Smooth muscle cell of the brain vasculature (primary cell): ENCODE measurements at regions not wholly inside any gene's neighbourhood (a gene's known extent, or its start where the extent isn't known, plus 50 kb on each side); places are given as distances from the start of the nearest gene placed in this dataset.

ENCODE experiments used
- DNase-seq: peaks from one replicate; pipeline ENCODE4 v3.0.0-alpha.2; 2012; ENCODE audit warnings: low read depth, low spot score

- no peak for DNase-seq
Observed at GRCh38 chr2:19748711-19749506, 152.9 kb downstream of the TTC32 start.

- no peak for DNase-seq
Observed at GRCh38 chr2:19748073-19748375, 153.8 kb downstream of the TTC32 start.

DNA sequence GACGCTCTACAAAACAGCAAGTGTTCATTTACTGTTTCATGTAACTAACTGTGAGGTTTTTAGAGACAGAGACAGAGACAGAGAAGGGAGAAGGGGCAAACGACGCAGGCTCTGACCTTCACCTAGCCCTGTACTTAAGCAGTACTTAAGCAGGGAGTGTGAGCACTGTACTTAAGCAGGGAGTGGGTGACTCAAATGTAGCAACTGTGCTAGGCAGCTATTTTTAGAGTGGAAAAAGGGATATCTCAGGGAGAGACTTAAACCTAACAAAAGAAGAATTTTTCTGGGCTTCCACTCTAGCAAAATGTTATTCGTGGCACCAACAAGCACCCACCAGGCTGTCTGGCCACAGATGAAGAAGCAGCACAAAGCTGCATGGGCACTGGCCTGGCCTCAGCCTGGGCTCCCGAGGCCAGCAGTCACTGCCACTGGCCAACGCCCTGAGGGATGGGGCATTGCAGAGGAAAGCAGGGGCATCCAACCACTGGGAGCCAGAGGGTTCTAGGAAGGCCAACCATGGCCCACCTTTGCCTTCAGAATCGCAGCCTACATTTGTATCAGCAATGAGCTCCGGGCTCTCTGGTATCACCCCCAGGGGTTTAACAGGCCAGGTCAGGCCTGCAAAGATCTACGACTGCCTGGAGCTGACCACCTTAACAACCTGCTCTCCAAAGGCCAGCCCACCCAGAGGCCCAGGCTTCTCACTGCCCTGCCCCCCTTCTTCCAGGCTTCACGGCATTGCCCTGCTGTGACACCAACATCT lies 154.3 kb downstream of the TTC32 start:
- DNase-seq, result no peak

DNA sequence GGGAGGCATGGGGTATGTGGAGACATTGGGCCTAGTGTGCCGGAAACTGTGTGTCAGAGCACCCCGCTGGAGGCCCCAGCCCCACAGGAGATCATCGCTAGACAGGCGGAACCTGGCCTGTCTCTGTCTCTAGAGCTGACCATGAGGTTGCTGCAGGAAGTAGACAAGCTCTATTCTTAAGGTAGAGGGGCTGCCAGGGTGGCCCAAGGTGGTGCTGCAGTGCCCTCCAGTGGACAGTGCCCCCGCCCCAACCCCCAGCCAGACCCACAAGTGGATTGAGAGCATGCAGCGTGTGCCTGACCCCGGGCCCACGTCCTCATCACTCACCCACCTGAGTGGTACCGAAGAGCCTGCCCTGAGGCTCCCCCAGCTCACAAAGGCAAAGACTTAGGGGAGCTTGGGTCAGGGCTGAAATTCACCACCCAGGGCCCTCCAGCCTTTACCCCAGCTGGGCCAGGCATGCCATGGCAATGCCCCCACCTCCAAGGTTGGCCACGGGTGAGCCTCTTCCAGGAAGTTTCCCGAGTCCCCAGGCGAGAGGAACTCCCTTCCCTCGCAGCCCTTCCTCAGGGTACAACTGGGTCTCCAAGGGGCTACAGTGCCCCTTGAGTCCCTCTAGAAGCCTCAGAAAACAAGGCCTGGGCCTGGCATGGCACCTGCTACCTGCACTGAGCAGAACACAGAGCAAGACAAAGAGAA lies 155.0 kb downstream of the TTC32 start:
- DNase-seq, result no peak

DNA sequence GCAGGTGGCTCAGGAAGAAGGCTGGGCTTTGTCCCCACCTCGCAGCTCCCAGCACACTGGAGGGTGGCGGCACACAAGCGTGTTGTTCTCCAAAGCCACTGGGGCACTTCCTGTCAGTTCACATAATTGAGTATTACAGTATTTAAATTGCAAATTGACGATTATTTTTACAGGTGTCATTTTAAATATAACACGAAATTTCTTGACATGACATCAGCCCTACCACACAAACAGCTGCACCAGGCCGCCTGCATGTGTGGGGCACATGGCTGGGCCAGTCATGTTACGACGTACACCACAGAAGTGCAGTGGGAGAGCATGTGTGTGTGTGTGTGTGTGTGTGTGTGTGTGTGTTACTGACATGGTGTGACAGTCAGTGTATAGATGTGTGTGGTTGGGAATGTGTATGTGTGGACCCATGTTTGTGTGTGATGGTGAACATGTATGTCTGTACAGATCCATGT lies 155.6 kb downstream of the TTC32 start:
- DNase-seq, result no peak

GRCh38 chr2:19745318-19746136 lies 156.3 kb downstream of the TTC32 start:
- no peak for DNase-seq

- no peak for DNase-seq
Observed at GRCh38 chr2:19744456-19745199, 157.2 kb downstream of the TTC32 start.

DNA sequence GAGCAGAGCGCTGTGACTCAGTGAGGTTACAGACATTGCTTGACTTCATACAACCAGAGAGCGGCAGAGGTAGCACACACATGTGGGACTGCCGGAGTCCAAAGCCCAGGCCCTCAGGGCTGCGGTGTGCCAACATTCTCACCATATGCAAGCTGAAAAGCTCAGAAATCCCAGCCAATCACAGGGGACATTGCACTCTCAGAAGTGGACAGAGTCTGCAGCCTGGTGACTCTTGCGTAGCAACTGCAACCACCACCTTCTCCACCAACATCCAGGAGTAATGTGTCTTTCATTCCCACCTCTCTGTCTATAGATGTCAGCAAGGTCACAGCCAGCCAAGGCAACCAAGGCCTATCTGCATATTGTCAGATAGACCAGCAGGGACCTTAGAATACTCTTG lies 158.1 kb downstream of the TTC32 start:
- DNase-seq, result no peak

DNA sequence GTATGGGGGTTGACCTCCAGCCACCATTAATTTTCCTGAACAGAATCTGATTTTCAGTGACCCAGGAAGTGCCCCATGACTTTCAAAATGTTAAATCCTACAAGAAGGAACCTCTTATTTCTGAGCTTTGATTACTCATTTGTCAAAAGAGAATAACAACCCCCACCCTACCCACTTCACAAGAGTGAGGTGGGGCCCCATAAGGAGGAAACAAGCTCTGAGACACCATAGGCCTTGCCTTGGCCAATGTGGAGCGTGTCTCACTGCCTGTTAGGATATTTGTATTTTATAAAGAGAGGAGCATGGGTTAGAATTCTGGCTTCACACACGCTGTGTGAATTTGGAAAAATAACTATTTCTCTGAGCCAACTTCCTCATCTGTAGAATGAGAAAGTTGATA lies 158.9 kb downstream of the TTC32 start:
- no peak for DNase-seq

- DNase-seq, result peak; percentile 33
Observed at GRCh38 chr2:19739256-19739655, 162.5 kb downstream of the TTC32 start.

DNA sequence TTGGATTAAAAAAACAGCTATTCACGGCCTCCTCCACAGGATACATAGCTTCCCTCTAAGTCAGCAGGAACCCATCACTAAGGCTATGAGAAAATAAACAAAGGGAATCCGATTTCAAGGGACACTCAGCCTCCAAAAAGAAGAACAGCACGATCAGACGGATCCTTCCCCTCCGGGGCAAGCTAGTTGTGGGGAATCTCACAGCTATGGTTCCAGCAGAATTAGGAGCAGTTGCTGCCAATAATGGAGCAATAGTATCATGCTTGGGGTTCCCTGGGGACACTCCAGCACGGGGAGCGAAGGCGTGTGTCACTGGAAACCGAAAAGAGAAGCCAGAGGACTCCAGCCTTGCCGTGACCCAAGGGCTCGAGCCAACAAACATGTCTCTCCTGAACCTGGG lies 163.1 kb downstream of the TTC32 start:
- DNase-seq, result peak; percentile 65

DNA sequence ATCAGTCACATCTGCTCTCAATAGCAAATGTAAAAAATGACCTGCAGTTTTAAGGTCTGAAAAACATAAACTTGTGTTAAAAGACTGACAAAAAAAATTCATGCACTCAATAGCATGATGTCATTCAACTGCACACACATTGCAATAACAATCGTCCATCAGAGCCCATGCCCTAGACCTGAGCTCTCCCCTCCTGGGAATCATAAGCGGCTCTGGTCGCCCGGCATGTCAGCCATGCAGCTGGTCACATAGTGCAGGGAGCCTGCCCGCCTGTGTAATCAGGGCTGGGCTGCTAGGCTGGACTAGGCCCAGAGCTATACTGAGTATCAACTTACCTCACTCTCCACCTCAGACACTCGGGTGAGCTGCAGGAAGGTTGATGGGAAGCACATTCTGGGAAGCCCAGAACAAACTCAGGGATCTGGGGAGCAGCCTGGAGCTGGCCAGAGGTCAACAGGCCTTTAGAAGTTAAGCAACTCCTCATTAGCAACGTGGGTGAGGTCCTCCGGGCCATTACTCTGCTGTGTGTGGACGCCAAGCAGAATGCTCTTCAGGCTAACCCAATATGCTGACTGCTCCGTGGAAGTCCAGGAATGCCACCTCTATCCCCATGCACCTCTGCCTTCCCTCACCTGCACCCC lies 165.5 kb downstream of the TTC32 start:
- peak; percentile 53 for DNase-seq

GRCh38 chr2:19733951-19734425 lies 167.8 kb downstream of the TTC32 start:
- peak; percentile 46 for DNase-seq

DNA sequence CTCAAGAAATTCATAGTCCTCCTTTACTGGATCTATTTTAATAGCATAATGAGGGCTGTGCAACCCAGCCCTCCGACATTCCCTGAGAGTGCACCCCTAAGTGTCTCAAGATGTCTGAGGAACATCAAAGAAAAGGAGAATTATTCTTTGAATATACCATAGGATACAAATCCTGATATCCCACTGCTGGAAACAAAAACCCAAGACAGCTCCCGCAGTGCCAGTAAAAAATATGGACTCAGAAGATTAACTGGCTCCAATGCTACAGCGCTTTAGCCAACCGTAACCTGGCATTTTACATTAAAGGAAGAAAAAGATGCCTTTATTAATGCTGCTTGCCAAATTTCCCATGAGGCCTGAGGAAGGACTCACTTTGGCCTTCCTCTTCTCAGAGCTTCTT lies 168.4 kb downstream of the TTC32 start:
- DNase-seq, result peak; percentile 10

DNA sequence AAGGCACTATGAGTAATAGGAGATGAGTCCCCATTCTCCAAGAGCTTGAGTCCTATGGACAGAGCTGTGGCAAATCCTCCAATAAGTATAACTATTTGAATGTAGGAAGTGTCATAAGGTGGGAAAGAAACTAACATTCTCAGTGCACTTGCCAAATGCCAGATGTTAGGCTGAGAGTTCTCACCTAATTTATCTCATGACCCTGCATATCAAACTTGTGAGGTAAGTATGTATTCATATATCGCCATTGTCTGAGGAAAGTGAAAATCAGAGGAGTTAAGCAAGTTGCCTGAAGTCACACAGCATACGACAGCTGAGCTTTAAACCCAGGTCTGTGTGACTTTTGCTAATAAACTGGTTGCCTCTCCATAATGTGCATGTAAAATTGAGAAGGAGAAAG lies 169.5 kb downstream of the TTC32 start:
- DNase-seq, result no peak

DNA sequence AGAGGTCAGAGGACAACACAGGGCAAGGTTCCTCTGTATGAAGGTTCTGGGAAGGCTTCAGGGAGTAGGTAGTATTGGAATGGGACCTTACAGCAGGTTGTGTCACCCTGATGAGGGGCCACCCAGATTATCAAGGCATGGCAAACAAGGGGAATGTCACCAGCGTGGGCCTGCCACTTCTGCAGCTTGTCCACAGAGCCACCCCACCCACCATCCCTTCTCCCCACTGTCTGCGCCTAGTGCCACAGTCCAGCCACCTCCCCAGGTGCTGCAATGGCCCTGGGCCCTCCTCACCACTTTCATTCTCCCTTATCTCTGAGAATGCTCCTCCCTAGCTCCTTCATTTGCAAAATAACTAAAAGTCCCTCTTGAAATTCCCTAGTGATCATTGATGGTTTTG lies 170.3 kb downstream of the TTC32 start:
- DNase-seq, result no peak

GRCh38 chr2:19731037-19731436 lies 170.7 kb downstream of the TTC32 start:
- DNase-seq, result no peak

DNA sequence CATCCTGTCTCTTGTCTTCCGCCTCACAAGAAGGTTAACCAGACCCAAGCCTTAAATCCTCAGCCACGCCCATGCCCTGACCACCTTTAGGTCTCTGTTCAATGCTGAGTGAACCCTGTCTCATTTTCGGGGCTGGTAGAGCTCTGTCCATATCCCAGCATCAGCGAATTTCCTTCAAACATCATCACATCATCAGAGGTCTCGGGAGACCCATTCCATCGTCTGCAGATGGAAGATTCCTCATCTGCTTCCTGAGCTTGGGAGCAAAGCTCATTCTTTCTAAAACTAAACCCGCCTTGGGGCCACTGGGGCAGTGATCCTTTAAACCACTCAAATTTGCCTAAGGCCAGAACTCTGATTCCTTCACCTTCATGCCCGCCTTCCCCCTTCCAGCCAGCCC lies 173.7 kb downstream of the TTC32 start:
- no peak for DNase-seq

DNA sequence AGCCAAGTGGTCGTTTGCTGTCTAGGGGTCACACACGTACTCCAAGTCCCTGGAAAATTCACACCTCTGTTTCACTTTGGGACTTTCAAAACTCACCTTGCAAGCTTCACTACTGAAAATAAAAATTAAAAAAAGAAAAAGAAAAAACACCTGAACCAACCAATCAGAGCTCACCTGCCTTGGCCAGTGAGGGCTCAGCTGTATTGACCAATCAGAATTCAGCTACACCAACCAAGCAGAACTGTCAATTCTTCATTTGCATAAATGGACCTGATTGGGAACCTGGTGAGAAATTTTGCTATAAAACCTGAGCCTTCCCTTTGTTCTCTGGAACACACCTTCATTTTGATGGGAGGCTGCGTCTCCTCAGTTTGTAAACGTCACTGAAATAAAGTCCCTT lies 176.4 kb downstream of the TTC32 start:
- no peak for DNase-seq

DNA sequence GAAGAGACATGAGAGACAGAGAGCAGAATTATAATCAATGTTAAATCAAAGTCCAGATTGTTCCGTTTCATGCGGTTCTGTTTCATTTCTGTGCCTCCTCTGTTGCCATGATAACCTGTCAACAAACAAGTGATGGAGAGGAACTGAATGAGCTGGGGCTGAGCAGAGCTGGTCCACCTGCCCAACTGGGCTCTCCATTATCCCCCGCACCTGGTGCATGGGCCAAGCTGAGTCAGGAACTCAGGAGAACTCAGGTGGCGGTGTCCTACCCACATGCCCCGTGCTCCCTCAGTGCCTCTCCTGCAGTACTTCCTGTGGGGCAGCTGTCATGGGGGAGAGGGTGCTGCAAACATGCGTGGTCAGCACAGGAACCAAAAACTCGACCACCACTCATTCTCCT lies 178.8 kb downstream of the TTC32 start:
- DNase-seq, result no peak
